SK-N-SH treated with all-trans-retinoic acid at 6 μM for 48 hours (cell line): ENCODE measurements at regions not wholly inside any gene's neighbourhood (a gene's known extent, or its start where the extent isn't known, plus 50 kb on each side); places are given as distances from the start of the nearest gene placed in this dataset.

Experiments
- OSR1 ChIP-seq: fragments of 250-450 bp; sonication (Bioruptor Pico); IDR thresholded peaks from 2 replicates; pipeline ENCODE4 v1.8.0; 2022; ENCODE audit warnings: moderate library complexity, mild to moderate bottlenecking, inconsistent platforms
- PPARA ChIP-seq: fragments of 250-450 bp; sonication (Bioruptor Pico); IDR thresholded peaks from 2 replicates; pipeline ENCODE4 v1.5.0; 2020; ENCODE audit warnings: mild to moderate bottlenecking, borderline replicate concordance
- RARB ChIP-seq: fragments of 250-450 bp; sonication (Bioruptor Pico); IDR thresholded peaks from 2 replicates; pipeline ENCODE4 v1.8.0; 2021; ENCODE audit warnings: mild to moderate bottlenecking, moderate library complexity
- TF ChIP-seq, protein P1 (sequence below): fragments of 250-450 bp; sonication (Bioruptor Pico); IDR thresholded peaks from 2 replicates; pipeline ENCODE4 v1.5.1; 2020; ENCODE audit warnings: low read depth, mild to moderate bottlenecking, moderate library complexity

DNA sequence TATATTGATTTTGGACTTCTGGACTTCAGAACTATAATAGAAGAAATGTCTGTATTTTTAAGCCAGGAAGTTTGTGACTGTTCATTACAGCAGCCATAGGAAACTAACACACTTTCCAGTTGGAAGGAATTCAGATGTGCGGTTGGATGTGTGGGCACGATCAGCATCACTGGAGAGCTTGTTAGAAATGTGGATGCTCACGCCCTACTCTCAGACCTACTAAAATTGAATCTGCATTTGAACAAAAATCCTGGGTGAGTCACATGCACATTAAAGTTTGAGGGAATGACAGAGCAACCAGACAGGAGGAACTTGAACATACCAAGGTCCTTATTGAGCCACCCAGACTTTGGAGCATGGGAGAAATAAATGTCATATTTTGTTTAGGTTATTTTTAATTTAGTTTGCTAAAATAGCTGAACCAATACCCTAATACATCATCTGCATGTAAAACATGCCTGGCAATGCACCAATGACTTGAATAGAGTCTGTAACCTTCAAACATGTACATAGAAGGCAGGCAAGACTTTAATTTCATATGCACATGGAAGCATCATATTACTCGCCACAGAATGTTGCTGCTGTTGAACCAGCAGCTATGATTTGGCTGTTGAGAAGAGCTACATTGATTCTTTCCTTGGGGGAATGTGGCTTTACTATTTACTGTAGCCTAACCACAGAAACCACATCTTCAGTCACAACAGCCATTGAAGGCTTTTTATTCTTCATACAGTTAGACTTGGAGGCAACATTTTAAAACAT, 346.2 kb downstream of the BARHL2 start:
- TF ChIP-seq RARB (CRISPR knock-in tag) (no peak), PPARA (CRISPR knock-in tag) (no peak), OSR1 (no peak)
- TF ChIP-seq, protein P1, sequence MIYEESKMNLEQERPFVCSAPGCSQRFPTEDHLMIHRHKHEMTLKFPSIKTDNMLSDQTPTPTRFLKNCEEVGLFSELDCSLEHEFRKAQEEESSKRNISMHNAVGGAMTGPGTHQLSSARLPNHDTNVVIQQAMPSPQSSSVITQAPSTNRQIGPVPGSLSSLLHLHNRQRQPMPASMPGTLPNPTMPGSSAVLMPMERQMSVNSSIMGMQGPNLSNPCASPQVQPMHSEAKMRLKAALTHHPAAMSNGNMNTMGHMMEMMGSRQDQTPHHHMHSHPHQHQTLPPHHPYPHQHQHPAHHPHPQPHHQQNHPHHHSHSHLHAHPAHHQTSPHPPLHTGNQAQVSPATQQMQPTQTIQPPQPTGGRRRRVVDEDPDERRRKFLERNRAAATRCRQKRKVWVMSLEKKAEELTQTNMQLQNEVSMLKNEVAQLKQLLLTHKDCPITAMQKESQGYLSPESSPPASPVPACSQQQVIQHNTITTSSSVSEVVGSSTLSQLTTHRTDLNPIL (CRISPR knock-in tag) = no peak
